ENCODE measurements at regions not wholly inside any gene's neighbourhood (a gene's known extent, or its start where the extent isn't known, plus 50 kb on each side); places are given as distances from the start of the nearest gene placed in this dataset.

DNA sequence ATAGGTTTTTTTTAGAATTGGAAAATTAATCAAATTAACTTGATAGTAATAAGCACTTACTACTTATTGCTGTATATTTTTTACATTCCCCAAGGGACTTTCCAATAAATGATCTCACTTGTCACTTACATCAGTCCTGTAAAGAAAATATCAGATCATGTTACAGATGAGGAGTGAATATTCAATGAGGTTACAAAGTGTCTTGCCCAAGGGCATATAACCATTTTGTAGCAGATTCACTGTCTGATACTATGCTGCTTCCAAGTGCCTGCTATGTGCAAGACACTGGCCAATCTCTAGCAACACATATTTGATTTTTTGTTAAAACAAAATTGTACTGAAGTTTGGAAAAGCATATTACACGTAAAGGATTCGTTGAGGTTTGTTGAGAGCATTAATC lies 1287.7 kb downstream of the FAM133A start (continued):
- TF ChIP-seq, protein P1, sequence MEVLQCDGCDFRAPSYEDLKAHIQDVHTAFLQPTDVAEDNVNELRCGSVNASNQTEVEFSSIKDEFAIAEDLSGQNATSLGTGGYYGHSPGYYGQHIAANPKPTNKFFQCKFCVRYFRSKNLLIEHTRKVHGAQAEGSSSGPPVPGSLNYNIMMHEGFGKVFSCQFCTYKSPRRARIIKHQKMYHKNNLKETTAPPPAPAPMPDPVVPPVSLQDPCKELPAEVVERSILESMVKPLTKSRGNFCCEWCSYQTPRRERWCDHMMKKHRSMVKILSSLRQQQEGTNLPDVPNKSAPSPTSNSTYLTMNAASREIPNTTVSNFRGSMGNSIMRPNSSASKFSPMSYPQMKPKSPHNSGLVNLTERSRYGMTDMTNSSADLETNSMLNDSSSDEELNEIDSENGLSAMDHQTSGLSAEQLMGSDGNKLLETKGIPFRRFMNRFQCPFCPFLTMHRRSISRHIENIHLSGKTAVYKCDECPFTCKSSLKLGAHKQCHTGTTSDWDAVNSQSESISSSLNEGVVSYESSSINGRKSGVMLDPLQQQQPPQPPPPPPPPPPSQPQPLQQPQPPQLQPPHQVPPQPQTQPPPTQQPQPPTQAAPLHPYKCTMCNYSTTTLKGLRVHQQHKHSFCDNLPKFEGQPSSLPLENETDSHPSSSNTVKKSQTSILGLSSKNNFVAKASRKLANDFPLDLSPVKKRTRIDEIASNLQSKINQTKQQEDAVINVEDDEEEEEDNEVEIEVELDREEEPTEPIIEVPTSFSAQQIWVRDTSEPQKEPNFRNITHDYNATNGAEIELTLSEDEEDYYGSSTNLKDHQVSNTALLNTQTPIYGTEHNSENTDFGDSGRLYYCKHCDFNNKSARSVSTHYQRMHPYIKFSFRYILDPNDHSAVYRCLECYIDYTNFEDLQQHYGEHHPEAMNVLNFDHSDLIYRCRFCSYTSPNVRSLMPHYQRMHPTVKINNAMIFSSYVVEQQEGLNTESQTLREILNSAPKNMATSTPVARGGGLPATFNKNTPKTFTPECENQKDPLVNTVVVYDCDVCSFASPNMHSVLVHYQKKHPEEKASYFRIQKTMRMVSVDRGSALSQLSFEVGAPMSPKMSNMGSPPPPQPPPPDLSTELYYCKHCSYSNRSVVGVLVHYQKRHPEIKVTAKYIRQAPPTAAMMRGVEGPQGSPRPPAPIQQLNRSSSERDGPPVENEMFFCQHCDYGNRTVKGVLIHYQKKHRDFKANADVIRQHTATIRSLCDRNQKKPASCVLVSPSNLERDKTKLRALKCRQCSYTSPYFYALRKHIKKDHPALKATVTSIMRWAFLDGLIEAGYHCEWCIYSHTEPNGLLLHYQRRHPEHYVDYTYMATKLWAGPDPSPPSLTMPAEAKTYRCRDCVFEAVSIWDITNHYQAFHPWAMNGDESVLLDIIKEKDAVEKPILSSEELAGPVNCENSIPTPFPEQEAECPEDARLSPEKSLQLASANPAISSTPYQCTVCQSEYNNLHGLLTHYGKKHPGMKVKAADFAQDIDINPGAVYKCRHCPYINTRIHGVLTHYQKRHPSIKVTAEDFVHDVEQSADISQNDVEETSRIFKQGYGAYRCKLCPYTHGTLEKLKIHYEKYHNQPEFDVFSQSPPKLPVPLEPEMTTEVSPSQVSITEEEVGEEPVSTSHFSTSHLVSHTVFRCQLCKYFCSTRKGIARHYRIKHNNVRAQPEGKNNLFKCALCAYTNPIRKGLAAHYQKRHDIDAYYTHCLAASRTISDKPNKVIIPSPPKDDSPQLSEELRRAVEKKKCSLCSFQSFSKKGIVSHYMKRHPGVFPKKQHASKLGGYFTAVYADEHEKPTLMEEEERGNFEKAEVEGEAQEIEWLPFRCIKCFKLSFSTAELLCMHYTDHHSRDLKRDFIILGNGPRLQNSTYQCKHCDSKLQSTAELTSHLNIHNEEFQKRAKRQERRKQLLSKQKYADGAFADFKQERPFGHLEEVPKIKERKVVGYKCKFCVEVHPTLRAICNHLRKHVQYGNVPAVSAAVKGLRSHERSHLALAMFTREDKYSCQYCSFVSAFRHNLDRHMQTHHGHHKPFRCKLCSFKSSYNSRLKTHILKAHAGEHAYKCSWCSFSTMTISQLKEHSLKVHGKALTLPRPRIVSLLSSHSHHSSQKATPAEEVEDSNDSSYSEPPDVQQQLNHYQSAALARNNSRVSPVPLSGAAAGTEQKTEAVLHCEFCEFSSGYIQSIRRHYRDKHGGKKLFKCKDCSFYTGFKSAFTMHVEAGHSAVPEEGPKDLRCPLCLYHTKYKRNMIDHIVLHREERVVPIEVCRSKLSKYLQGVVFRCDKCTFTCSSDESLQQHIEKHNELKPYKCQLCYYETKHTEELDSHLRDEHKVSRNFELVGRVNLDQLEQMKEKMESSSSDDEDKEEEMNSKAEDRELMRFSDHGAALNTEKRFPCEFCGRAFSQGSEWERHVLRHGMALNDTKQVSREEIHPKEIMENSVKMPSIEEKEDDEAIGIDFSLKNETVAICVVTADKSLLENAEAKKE (CRISPR knock-in tag; IDR thresholded peaks at IDR 0.05), result no peak
- TF ChIP-seq CREB1 (CRISPR knock-in tag; IDR thresholded peaks at IDR 0.05; ENCODE audit: low read depth) (no peak), EZH2 (IDR thresholded peaks at IDR 0.05; ENCODE audit: low read depth, unreplicated experiment) (no peak), POLR2AphosphoS5 (IDR thresholded peaks at IDR 0.05; ENCODE audit: low read depth) (no peak), EZH2phosphoT487 (IDR thresholded peaks at IDR 0.05; ENCODE audit: unreplicated experiment) (no peak), ZNF331 (CRISPR knock-in tag; IDR thresholded peaks at IDR 0.05; ENCODE audit: low read depth) (no peak), NANOG (IDR thresholded peaks at IDR 0.05; ENCODE audit: borderline replicate concordance) (no peak), STAT1 (IDR thresholded peaks at IDR 0.05; ENCODE audit: unreplicated experiment) (no peak)
- TF ChIP-seq, protein P2, sequence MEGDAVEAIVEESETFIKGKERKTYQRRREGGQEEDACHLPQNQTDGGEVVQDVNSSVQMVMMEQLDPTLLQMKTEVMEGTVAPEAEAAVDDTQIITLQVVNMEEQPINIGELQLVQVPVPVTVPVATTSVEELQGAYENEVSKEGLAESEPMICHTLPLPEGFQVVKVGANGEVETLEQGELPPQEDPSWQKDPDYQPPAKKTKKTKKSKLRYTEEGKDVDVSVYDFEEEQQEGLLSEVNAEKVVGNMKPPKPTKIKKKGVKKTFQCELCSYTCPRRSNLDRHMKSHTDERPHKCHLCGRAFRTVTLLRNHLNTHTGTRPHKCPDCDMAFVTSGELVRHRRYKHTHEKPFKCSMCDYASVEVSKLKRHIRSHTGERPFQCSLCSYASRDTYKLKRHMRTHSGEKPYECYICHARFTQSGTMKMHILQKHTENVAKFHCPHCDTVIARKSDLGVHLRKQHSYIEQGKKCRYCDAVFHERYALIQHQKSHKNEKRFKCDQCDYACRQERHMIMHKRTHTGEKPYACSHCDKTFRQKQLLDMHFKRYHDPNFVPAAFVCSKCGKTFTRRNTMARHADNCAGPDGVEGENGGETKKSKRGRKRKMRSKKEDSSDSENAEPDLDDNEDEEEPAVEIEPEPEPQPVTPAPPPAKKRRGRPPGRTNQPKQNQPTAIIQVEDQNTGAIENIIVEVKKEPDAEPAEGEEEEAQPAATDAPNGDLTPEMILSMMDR (conservative IDR thresholded peaks at IDR 0.05; ENCODE audit: low read depth in 2 of 2), result no peak
- TF ChIP-seq, protein P3, sequence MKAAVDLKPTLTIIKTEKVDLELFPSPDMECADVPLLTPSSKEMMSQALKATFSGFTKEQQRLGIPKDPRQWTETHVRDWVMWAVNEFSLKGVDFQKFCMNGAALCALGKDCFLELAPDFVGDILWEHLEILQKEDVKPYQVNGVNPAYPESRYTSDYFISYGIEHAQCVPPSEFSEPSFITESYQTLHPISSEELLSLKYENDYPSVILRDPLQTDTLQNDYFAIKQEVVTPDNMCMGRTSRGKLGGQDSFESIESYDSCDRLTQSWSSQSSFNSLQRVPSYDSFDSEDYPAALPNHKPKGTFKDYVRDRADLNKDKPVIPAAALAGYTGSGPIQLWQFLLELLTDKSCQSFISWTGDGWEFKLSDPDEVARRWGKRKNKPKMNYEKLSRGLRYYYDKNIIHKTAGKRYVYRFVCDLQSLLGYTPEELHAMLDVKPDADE (IDR thresholded peaks at IDR 0.05), result no peak
- TF ChIP-seq, protein P4, sequence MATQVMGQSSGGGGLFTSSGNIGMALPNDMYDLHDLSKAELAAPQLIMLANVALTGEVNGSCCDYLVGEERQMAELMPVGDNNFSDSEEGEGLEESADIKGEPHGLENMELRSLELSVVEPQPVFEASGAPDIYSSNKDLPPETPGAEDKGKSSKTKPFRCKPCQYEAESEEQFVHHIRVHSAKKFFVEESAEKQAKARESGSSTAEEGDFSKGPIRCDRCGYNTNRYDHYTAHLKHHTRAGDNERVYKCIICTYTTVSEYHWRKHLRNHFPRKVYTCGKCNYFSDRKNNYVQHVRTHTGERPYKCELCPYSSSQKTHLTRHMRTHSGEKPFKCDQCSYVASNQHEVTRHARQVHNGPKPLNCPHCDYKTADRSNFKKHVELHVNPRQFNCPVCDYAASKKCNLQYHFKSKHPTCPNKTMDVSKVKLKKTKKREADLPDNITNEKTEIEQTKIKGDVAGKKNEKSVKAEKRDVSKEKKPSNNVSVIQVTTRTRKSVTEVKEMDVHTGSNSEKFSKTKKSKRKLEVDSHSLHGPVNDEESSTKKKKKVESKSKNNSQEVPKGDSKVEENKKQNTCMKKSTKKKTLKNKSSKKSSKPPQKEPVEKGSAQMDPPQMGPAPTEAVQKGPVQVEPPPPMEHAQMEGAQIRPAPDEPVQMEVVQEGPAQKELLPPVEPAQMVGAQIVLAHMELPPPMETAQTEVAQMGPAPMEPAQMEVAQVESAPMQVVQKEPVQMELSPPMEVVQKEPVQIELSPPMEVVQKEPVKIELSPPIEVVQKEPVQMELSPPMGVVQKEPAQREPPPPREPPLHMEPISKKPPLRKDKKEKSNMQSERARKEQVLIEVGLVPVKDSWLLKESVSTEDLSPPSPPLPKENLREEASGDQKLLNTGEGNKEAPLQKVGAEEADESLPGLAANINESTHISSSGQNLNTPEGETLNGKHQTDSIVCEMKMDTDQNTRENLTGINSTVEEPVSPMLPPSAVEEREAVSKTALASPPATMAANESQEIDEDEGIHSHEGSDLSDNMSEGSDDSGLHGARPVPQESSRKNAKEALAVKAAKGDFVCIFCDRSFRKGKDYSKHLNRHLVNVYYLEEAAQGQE (IDR thresholded peaks at IDR 0.05; ENCODE audit: unreplicated experiment), result no peak

Data from GM23338 (cell line).